WTC11 (cell line): ENCODE measurements at regions not wholly inside any gene's neighbourhood (a gene's known extent, or its start where the extent isn't known, plus 50 kb on each side); places are given as distances from the start of the nearest gene placed in this dataset.

ENCODE experiments used
- ATAC-seq: fragments of 200-7000 bp; cut with Tn5 transposase; 2 replicates; pipeline ENCODE4 v1.10.0; 2021; ENCODE audit warnings: mild to moderate bottlenecking, moderate library complexity
- CTCF ChIA-PET: fragments of 300-600 bp; sonication (Branson Sonifier 250); formaldehyde crosslinking; loops from one replicate; lab custom pipeline; 2021; ENCODE audit warnings: antibody characterized with exemption; lab: Charles Lee
- POLR2A ChIA-PET: fragments of 350-600 bp; sonication (Branson Sonifier 250); formaldehyde crosslinking; loops from one replicate; lab custom pipeline; 2021; ENCODE audit warnings: antibody characterized with exemption; lab: Charles Lee
- DNase-seq: peaks from one replicate; pipeline ENCODE4 v3.0.0; 2021; ENCODE audit warnings: low spot score
- H3K27ac Mint-ChIP-seq: 2 replicates; pipeline ENCODE4 v1.8.0; 2021; ENCODE audit warnings: mixed read lengths
- H3K27me3 Mint-ChIP-seq: 2 replicates; pipeline ENCODE4 v1.8.0; 2021; ENCODE audit warnings: low read depth, mild to moderate bottlenecking, moderate library complexity, mixed read lengths
- H3K36me3 Mint-ChIP-seq: 2 replicates; pipeline ENCODE4 v1.8.0; 2021; ENCODE audit warnings: mixed read lengths
- H3K4me1 Mint-ChIP-seq: 2 replicates; pipeline ENCODE4 v1.8.0; 2022; ENCODE audit warnings: mixed read lengths
- H3K4me3 Mint-ChIP-seq: 2 replicates; pipeline ENCODE4 v1.8.0; 2021; ENCODE audit warnings: mild to moderate bottlenecking, moderate library complexity, mixed read lengths
- H3K9me3 Mint-ChIP-seq: 2 replicates; pipeline ENCODE4 v1.8.0; 2021; ENCODE audit warnings: mixed read lengths
- ATF1 ChIP-seq: sonication (generic); formaldehyde crosslinking; IDR thresholded peaks from 2 replicates; pipeline ENCODE4 v1.8.1; 2023; ENCODE audit warnings: mild to moderate bottlenecking, moderate library complexity, missing genetic modification reagents
- FOXP1 ChIP-seq: sonication (generic); formaldehyde crosslinking; IDR thresholded peaks from 2 replicates; pipeline ENCODE4 v1.8.0; 2022; ENCODE audit warnings: missing genetic modification reagents, mild to moderate bottlenecking, moderate library complexity, borderline replicate concordance
- GTF2I ChIP-seq: fragments of 250-450 bp; sonication (Bioruptor Pico); conservative IDR thresholded peaks from 2 replicates; pipeline ENCODE4 v1.4.0; 2021; ENCODE audit warnings: mild to moderate bottlenecking
- HMGA2 ChIP-seq: fragments of 250-450 bp; sonication (Bioruptor Pico); IDR thresholded peaks from 2 replicates; pipeline ENCODE4 v1.4.0; 2021; ENCODE audit warnings: mild to moderate bottlenecking, moderate library complexity
- JAZF1 ChIP-seq: fragments of 250-450 bp; sonication (Bioruptor Pico); IDR thresholded peaks from 2 replicates; pipeline ENCODE4 v1.9.0; 2021; ENCODE audit warnings: moderate library complexity, mild to moderate bottlenecking, inconsistent platforms
- MYBL2 ChIP-seq: sonication (generic); formaldehyde crosslinking; IDR thresholded peaks from 2 replicates; pipeline ENCODE4 v1.8.1; 2023; ENCODE audit warnings: mild to moderate bottlenecking, moderate library complexity, missing genetic modification reagents
- NR1H2 ChIP-seq: sonication (generic); formaldehyde crosslinking; IDR thresholded peaks from 2 replicates; pipeline ENCODE4 v1.9.0; 2021; ENCODE audit warnings: mild to moderate bottlenecking, moderate library complexity, missing genetic modification reagents
- NR2C2 ChIP-seq: sonication (generic); formaldehyde crosslinking; IDR thresholded peaks from 2 replicates; pipeline ENCODE4 v1.8.0; 2022; ENCODE audit warnings: mild to moderate bottlenecking, missing genetic modification reagents
- OVOL2 ChIP-seq: fragments of 250-450 bp; sonication (Bioruptor Pico); IDR thresholded peaks from 2 replicates; pipeline ENCODE4 v1.9.0; 2021; ENCODE audit warnings: mild to moderate bottlenecking, borderline replicate concordance
- RORB ChIP-seq: fragments of 250-450 bp; sonication (Bioruptor Pico); IDR thresholded peaks from 2 replicates; pipeline ENCODE4 v1.9.0; 2021; ENCODE audit warnings: mild to moderate bottlenecking
- SOX15 ChIP-seq: fragments of 250-450 bp; sonication (Bioruptor Pico); IDR thresholded peaks from 2 replicates; pipeline ENCODE4 v1.9.0; 2021; ENCODE audit warnings: mild to moderate bottlenecking
- TCF7 ChIP-seq: sonication (generic); formaldehyde crosslinking; IDR thresholded peaks from 2 replicates; pipeline ENCODE4 v1.8.0; 2022; ENCODE audit warnings: mild to moderate bottlenecking, low read depth, missing genetic modification reagents, moderate library complexity
- TP53 ChIP-seq: sonication (generic); formaldehyde crosslinking; IDR thresholded peaks from 2 replicates; pipeline ENCODE4 v1.8.1; 2023; ENCODE audit warnings: mild to moderate bottlenecking, missing genetic modification reagents
- ZBTB21 ChIP-seq: sonication (generic); formaldehyde crosslinking; IDR thresholded peaks from 2 replicates; pipeline ENCODE4 v1.8.1; 2023; ENCODE audit warnings: mild to moderate bottlenecking, missing genetic modification reagents, borderline replicate concordance
- ZNF263 ChIP-seq: sonication (generic); formaldehyde crosslinking; IDR thresholded peaks from 2 replicates; pipeline ENCODE4 v1.8.1; 2022; ENCODE audit warnings: low read depth, mild to moderate bottlenecking, moderate library complexity, missing genetic modification reagents
- ZNF317 ChIP-seq: sonication (generic); formaldehyde crosslinking; IDR thresholded peaks from 2 replicates; pipeline ENCODE4 v1.8.1; 2023; ENCODE audit warnings: low read depth, mild to moderate bottlenecking, moderate library complexity, missing genetic modification reagents, borderline replicate concordance
- ZNF416 ChIP-seq: fragments of 250-450 bp; sonication (Bioruptor Pico); IDR thresholded peaks from 2 replicates; pipeline ENCODE4 v1.9.0; 2021; ENCODE audit warnings: mild to moderate bottlenecking, inconsistent platforms
- ZNF671 ChIP-seq: fragments of 250-450 bp; sonication (Bioruptor Pico); IDR thresholded peaks from 2 replicates; pipeline ENCODE4 v1.8.0; 2021; ENCODE audit warnings: mild to moderate bottlenecking
- TF ChIP-seq, protein P1 (sequence below): fragments of 200-600 bp; IDR thresholded peaks from 2 replicates; pipeline ENCODE4 v1.8.0; 2022; ENCODE audit warnings: antibody characterized with exemption
- TF ChIP-seq, protein P2 (sequence below): fragments of 250-450 bp; sonication (Bioruptor Pico); IDR thresholded peaks from 2 replicates; pipeline ENCODE4 v1.9.0; 2021; ENCODE audit warnings: mild to moderate bottlenecking
- TF ChIP-seq, protein P3 (sequence below): sonication (generic); formaldehyde crosslinking; IDR thresholded peaks from 2 replicates; pipeline ENCODE4 v1.8.1; 2022; ENCODE audit warnings: mild to moderate bottlenecking, moderate library complexity, missing genetic modification reagents
- TF ChIP-seq, protein P4 (sequence below): sonication (generic); formaldehyde crosslinking; IDR thresholded peaks from 2 replicates; pipeline ENCODE4 v1.8.0; 2023; ENCODE audit warnings: missing genetic modification reagents, mild to moderate bottlenecking, borderline replicate concordance
- TF ChIP-seq, protein P5 (sequence below): sonication (generic); formaldehyde crosslinking; IDR thresholded peaks from 2 replicates; pipeline ENCODE4 v1.8.1; 2022; ENCODE audit warnings: mild to moderate bottlenecking, missing genetic modification reagents, moderate library complexity, borderline replicate concordance
- TF ChIP-seq, protein P6 (sequence below): sonication (generic); formaldehyde crosslinking; IDR thresholded peaks from 2 replicates; pipeline ENCODE4 v1.8.1; 2023; ENCODE audit warnings: mild to moderate bottlenecking, missing genetic modification reagents

DNA sequence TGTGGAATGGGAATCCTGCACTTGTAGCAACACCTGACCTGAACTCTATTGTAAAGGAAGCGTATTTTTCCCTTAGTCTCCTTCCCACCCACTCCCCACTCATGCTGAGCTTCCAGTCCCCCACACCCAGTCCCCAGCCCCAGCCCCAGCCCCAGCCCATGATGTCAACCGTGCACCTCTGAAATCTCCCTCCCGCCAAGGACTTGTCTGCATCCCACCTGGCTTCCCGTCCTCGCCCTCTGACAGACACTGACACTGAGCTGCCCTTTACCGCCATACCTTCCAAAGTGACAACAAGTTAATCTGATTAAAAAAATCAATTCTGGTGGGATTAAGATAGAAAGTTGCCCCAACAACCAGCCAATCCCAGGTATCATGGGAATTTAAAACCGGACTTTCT, 213.6 kb upstream of the CELF4 start:
- H3K9me3 Mint-ChIP-seq, result no peaks in the 10 kb centered on the region
- no peak for DNase-seq
- H3K4me3 Mint-ChIP-seq, result no peak overlapping the region
- POLR2A ChIA-PET, result no interaction called here
- no peak for ATAC-seq
- H3K27ac Mint-ChIP-seq, result no peak overlapping the region
- CTCF ChIA-PET, result interaction anchor here (0.6 to 2.1 kb wide), 33 partner anchors 8 to 502 kb away, joined by 3 to 11 read pairs (median 4); partner anchors contain the start of gene CELF4
- H3K27me3 Mint-ChIP-seq, result no peaks in the 10 kb centered on the region; the same call in 1 of the 2 replicates
- H3K36me3 Mint-ChIP-seq, result no peaks in the 10 kb centered on the region
- TF ChIP-seq RORB (CRISPR knock-in tag) (no peak), ZBTB21 (CRISPR knock-in tag) (no peak), TCF7 (CRISPR knock-in tag) (no peak)
- TF ChIP-seq, protein P1, sequence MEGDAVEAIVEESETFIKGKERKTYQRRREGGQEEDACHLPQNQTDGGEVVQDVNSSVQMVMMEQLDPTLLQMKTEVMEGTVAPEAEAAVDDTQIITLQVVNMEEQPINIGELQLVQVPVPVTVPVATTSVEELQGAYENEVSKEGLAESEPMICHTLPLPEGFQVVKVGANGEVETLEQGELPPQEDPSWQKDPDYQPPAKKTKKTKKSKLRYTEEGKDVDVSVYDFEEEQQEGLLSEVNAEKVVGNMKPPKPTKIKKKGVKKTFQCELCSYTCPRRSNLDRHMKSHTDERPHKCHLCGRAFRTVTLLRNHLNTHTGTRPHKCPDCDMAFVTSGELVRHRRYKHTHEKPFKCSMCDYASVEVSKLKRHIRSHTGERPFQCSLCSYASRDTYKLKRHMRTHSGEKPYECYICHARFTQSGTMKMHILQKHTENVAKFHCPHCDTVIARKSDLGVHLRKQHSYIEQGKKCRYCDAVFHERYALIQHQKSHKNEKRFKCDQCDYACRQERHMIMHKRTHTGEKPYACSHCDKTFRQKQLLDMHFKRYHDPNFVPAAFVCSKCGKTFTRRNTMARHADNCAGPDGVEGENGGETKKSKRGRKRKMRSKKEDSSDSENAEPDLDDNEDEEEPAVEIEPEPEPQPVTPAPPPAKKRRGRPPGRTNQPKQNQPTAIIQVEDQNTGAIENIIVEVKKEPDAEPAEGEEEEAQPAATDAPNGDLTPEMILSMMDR, result no peak
- TF ChIP-seq, protein P2, sequence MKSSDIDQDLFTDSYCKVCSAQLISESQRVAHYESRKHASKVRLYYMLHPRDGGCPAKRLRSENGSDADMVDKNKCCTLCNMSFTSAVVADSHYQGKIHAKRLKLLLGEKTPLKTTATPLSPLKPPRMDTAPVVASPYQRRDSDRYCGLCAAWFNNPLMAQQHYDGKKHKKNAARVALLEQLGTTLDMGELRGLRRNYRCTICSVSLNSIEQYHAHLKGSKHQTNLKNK (CRISPR knock-in tag), result no peak
- TF ChIP-seq, protein P3, sequence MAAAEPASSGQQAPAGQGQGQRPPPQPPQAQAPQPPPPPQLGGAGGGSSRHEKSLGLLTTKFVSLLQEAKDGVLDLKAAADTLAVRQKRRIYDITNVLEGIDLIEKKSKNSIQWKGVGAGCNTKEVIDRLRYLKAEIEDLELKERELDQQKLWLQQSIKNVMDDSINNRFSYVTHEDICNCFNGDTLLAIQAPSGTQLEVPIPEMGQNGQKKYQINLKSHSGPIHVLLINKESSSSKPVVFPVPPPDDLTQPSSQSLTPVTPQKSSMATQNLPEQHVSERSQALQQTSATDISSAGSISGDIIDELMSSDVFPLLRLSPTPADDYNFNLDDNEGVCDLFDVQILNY (CRISPR knock-in tag), result no peak
- no peaks in the 10 kb centered on the region for H3K4me1 Mint-ChIP-seq

DNA sequence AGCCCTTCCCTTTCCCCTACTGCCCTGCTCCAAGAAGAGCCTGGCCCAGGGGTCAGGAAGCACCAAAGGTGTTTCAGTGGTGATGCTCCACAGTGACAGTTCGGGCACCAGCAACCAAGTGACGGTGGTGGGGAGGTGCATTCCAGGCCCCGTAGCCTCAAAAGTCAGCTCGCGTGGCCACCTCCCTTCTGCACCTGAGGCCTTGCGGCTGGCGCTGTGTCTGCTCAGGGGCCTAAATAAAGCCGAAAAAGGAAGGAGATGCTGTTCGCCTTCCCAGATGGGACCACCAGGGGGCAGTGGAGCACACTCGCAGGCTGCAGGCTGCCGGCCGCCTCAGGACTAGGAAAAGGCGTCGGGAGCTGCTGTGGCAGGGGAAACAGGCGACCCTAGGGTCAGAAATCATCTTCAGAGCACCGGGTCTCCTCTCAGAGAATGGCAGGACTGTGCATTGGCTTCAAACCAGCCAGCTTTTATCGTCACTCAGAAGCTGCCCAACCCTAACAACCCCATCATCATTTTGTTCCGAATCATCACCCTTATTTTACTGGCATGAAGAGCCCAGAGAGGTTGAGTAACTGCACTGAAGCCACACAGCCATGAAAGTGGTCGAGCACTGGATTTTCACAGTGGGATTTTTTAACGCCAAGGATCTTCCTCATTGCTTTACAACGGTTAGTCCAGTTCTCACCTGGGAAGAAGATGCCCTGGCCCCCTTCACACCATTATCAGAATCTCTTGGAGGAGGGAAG, 213.0 kb upstream of the CELF4 start:
- ChIA-PET CTCF (interaction anchor here (0.6 to 2.1 kb wide), 36 partner anchors 9 to 476 kb away, joined by 3 to 11 read pairs (median 4); partner anchors contain the start of gene CELF4), POLR2A (no interaction called here)
- ATAC-seq, result peak; percentile 94
- no peak overlapping the region for H3K4me3 Mint-ChIP-seq
- no peaks in the 10 kb centered on the region for H3K36me3 Mint-ChIP-seq
- no peaks in the 10 kb centered on the region for H3K4me1 Mint-ChIP-seq
- no peaks in the 10 kb centered on the region; the same call in 1 of the 2 replicates for H3K27me3 Mint-ChIP-seq
- no peaks in the 10 kb centered on the region for H3K9me3 Mint-ChIP-seq
- DNase-seq, result peak; percentile 93
- no peak overlapping the region for H3K27ac Mint-ChIP-seq
- no peak for TF ChIP-seq MYBL2 (CRISPR knock-in tag)
- TF ChIP-seq TP53 (CRISPR knock-in tag), result no peak
- no peak for TF ChIP-seq RORB (CRISPR knock-in tag)
- TF ChIP-seq OVOL2 (CRISPR knock-in tag), result no peak
- TF ChIP-seq HMGA2 (CRISPR knock-in tag), result no peak
- TF ChIP-seq, protein P4, sequence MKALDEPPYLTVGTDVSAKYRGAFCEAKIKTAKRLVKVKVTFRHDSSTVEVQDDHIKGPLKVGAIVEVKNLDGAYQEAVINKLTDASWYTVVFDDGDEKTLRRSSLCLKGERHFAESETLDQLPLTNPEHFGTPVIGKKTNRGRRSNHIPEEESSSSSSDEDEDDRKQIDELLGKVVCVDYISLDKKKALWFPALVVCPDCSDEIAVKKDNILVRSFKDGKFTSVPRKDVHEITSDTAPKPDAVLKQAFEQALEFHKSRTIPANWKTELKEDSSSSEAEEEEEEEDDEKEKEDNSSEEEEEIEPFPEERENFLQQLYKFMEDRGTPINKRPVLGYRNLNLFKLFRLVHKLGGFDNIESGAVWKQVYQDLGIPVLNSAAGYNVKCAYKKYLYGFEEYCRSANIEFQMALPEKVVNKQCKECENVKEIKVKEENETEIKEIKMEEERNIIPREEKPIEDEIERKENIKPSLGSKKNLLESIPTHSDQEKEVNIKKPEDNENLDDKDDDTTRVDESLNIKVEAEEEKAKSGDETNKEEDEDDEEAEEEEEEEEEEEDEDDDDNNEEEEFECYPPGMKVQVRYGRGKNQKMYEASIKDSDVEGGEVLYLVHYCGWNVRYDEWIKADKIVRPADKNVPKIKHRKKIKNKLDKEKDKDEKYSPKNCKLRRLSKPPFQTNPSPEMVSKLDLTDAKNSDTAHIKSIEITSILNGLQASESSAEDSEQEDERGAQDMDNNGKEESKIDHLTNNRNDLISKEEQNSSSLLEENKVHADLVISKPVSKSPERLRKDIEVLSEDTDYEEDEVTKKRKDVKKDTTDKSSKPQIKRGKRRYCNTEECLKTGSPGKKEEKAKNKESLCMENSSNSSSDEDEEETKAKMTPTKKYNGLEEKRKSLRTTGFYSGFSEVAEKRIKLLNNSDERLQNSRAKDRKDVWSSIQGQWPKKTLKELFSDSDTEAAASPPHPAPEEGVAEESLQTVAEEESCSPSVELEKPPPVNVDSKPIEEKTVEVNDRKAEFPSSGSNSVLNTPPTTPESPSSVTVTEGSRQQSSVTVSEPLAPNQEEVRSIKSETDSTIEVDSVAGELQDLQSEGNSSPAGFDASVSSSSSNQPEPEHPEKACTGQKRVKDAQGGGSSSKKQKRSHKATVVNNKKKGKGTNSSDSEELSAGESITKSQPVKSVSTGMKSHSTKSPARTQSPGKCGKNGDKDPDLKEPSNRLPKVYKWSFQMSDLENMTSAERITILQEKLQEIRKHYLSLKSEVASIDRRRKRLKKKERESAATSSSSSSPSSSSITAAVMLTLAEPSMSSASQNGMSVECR (CRISPR knock-in tag), result no peak
- TF ChIP-seq GTF2I (CRISPR knock-in tag), result peak; percentile 79
- TF ChIP-seq ZNF671 (CRISPR knock-in tag), result no peak
- no peak for TF ChIP-seq FOXP1 (CRISPR knock-in tag)
- TF ChIP-seq, protein P5, sequence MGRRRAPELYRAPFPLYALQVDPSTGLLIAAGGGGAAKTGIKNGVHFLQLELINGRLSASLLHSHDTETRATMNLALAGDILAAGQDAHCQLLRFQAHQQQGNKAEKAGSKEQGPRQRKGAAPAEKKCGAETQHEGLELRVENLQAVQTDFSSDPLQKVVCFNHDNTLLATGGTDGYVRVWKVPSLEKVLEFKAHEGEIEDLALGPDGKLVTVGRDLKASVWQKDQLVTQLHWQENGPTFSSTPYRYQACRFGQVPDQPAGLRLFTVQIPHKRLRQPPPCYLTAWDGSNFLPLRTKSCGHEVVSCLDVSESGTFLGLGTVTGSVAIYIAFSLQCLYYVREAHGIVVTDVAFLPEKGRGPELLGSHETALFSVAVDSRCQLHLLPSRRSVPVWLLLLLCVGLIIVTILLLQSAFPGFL (CRISPR knock-in tag), result no peak
- no peak for TF ChIP-seq JAZF1
- no peak for TF ChIP-seq ZNF317
- no peak for TF ChIP-seq NR1H2 (CRISPR knock-in tag)
- no peak for TF ChIP-seq ZNF263 (CRISPR knock-in tag)
- no peak for TF ChIP-seq ATF1 (CRISPR knock-in tag)
- no peak for TF ChIP-seq SOX15
- TF ChIP-seq NR2C2 (CRISPR knock-in tag), result no peak
- TF ChIP-seq, protein P6, sequence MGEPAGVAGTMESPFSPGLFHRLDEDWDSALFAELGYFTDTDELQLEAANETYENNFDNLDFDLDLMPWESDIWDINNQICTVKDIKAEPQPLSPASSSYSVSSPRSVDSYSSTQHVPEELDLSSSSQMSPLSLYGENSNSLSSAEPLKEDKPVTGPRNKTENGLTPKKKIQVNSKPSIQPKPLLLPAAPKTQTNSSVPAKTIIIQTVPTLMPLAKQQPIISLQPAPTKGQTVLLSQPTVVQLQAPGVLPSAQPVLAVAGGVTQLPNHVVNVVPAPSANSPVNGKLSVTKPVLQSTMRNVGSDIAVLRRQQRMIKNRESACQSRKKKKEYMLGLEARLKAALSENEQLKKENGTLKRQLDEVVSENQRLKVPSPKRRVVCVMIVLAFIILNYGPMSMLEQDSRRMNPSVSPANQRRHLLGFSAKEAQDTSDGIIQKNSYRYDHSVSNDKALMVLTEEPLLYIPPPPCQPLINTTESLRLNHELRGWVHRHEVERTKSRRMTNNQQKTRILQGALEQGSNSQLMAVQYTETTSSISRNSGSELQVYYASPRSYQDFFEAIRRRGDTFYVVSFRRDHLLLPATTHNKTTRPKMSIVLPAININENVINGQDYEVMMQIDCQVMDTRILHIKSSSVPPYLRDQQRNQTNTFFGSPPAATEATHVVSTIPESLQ (CRISPR knock-in tag), result no peak
- TF ChIP-seq ZNF416, result no peak
